GM12878 (cell line): ENCODE measurements at regions not wholly inside any gene's neighbourhood (a gene's known extent, or its start where the extent isn't known, plus 50 kb on each side); places are given as distances from the start of the nearest gene placed in this dataset.
"Not testable (repeated sequence)": the region's sequence is repeated elsewhere in the genome, so short reads cannot be mapped to it uniquely, and the experiment has no call there.

ENCODE experiments used
- EP300 ChIP-seq, 2 experiments: fragments of 150-350 bp in 1 of 2; IDR thresholded peaks; 2 replicates each; pipeline ENCODE4 v1.6.1; 2011 to 2012; ENCODE audit warnings: low read depth in 2 of 2, low read length in 2 of 2, borderline replicate concordance in 1 of 2, improper control_type of control experiment in 1 of 2, inconsistent platforms in 1 of 2; ENCODE audit not compliant: control insufficient read depth in 1 of 2
- NFYA ChIP-seq: IDR thresholded peaks from 2 replicates; pipeline ENCODE4 v1.6.1; 2011; ENCODE audit warnings: low read depth, mild to moderate bottlenecking, low read length, improper control_type of control experiment, borderline replicate concordance
- SIX5 ChIP-seq: IDR thresholded peaks from 2 replicates; pipeline ENCODE4 v1.6.1; 2011; ENCODE audit warnings: mild to moderate bottlenecking, low read depth, low read length, moderate library complexity; ENCODE audit not compliant: severe bottlenecking

GRCh38 chr22:22297159-22297793, 52.7 kb downstream of the VPREB1 start:
- TF ChIP-seq SIX5; NFYA; EP300 (IDR thresholded peaks at IDR 0.05; ENCODE audit: borderline replicate concordance in 1 of 2, control insufficient read depth in 1 of 2, low read depth in 2 of 2, low read length in 2 of 2): not testable (repeated sequence)
